22Rv1 (cell line): ENCODE measurements at regions not wholly inside any gene's neighbourhood (a gene's known extent, or its start where the extent isn't known, plus 50 kb on each side); places are given as distances from the start of the nearest gene placed in this dataset.

Experiments used
- CTCF ChIP-seq: fragments of 450-650 bp; IDR thresholded peaks from 2 replicates; pipeline ENCODE4 v1.5.1; 2017; ENCODE audit warnings: mild to moderate bottlenecking
- ZFX ChIP-seq: fragments of 450-650 bp; IDR thresholded peaks from 2 replicates; pipeline ENCODE4 v1.6.1; 2017; ENCODE audit warnings: antibody characterized with exemption, borderline replicate concordance

DNA sequence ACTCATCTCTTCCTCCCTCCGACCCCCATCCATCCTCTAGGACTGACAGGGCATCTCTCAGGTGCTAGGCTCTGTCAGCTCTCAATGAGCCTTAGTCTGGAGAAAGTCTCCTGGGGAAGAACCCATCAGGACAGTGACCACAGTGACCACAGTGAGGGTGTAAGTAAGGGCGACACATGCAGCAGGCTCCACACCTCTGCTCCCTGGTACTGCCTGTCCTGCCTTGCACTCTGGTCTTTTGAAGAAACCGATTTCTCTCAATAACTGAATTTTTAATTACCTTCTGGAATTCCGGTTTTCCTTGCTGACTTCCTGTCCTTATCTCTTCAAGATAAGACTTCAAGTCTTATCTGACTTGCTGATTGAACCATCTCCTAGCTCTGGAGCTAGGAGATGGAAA, 190.2 kb downstream of the ACTR3B start:
- TF ChIP-seq CTCF (no peak), ZFX (no peak)
